SU-DHL-6 (cell line): ENCODE measurements at regions not wholly inside any gene's neighbourhood (a gene's known extent, or its start where the extent isn't known, plus 50 kb on each side); places are given as distances from the start of the nearest gene placed in this dataset.
"Not testable (repeated sequence)": the region's sequence is repeated elsewhere in the genome, so short reads cannot be mapped to it uniquely, and the experiment has no call there.

Experiments
- CTCF ChIP-seq: fragments of 200-600 bp; sonication (generic); IDR thresholded peaks from one replicate; pipeline ENCODE4 v1.5.1; 2017; ENCODE audit warnings: antibody characterized with exemption, mild to moderate bottlenecking, low read length, moderate library complexity; ENCODE audit not compliant: insufficient read depth, poor library complexity, severe bottlenecking
- EZH2phosphoT487 ChIP-seq: fragments of 200-600 bp; sonication (generic), shearing (Covaris generic); conservative IDR thresholded peaks from 2 replicates; pipeline ENCODE4 v1.6.1; 2018; ENCODE audit warnings: mild to moderate bottlenecking, antibody characterized with exemption, low read length, moderate library complexity, mixed read lengths

- not testable (repeated sequence) for TF ChIP-seq CTCF, EZH2phosphoT487
Measured at GRCh38 chr11:49562262-49562661, 353.9 kb upstream of the FOLH1 start.
